H1 (cell line): ENCODE measurements at regions not wholly inside any gene's neighbourhood (a gene's known extent, or its start where the extent isn't known, plus 50 kb on each side); places are given as distances from the start of the nearest gene placed in this dataset.
"Not testable (repeated sequence)": the region's sequence is repeated elsewhere in the genome, so short reads cannot be mapped to it uniquely, and the experiment has no call there.

Source experiments
- CTCF ChIP-seq, 3 experiments: IDR thresholded peaks; 1 replicate in 2 of 3; 2 replicates in 1 of 3; pipeline versions ENCODE4 v1.5.1 to v1.6.1; 2011; ENCODE audit warnings: low read length in 3 of 3, mild to moderate bottlenecking in 3 of 3, inconsistent platforms in 2 of 3, low read depth in 1 of 3, moderate library complexity in 1 of 3; ENCODE audit not compliant: insufficient read depth in 1 of 3; ENCODE audit errors: control extremely low read depth in 1 of 3
- FOSL1 ChIP-seq: IDR thresholded peaks from 2 replicates; pipeline ENCODE4 v1.6.1; 2011; ENCODE audit warnings: mild to moderate bottlenecking, low read depth, low read length, moderate library complexity; ENCODE audit not compliant: insufficient read depth
- MAFK ChIP-seq: IDR thresholded peaks from 2 replicates; pipeline ENCODE4 v1.6.1; 2012; ENCODE audit warnings: low read depth, mild to moderate bottlenecking, improper control_type of control experiment, low read length
- MAX ChIP-seq: IDR thresholded peaks from 2 replicates; pipeline ENCODE4 v1.6.1; 2012; ENCODE audit warnings: inconsistent platforms
- POLR2AphosphoS5 ChIP-seq: IDR thresholded peaks from 2 replicates; pipeline ENCODE4 v1.6.1; 2011; ENCODE audit warnings: low read depth, low read length
- RAD21 ChIP-seq, 2 experiments: IDR thresholded peaks in 1 of 2; conservative IDR thresholded peaks in 1 of 2; 2 replicates each; pipeline ENCODE4 v1.6.1; 2011; ENCODE audit warnings: low read depth in 2 of 2, low read length in 2 of 2, improper control_type of control experiment in 1 of 2, inconsistent platforms in 1 of 2, mild to moderate bottlenecking in 1 of 2, moderate library complexity in 1 of 2
- SIRT6 ChIP-seq: IDR thresholded peaks from one replicate; pipeline ENCODE4 v1.7.1; 2012; ENCODE audit warnings: low read length, inconsistent platforms
- TF ChIP-seq, protein P1 (sequence below): IDR thresholded peaks from 2 replicates; pipeline ENCODE4 v1.6.1; 2011; ENCODE audit warnings: low read length, improper control_type of control experiment

- TF ChIP-seq SIRT6; MAFK; POLR2AphosphoS5; RAD21 (IDR thresholded peaks at IDR 0.05 in 1 of 2, conservative IDR thresholded peaks at IDR 0.05 in 1 of 2; ENCODE audit: low read depth in 2 of 2, low read length in 2 of 2); FOSL1; MAX: not testable (repeated sequence)
- TF ChIP-seq CTCF (IDR thresholded peaks at IDR 0.05; ENCODE audit: control extremely low read depth in 1 of 3, insufficient read depth in 1 of 3, low read depth in 1 of 3, low read length in 3 of 3), result peak in 1 of 3 experiments; percentile 4; a peak in 1 of 4 replicates
- TF ChIP-seq, protein P1, sequence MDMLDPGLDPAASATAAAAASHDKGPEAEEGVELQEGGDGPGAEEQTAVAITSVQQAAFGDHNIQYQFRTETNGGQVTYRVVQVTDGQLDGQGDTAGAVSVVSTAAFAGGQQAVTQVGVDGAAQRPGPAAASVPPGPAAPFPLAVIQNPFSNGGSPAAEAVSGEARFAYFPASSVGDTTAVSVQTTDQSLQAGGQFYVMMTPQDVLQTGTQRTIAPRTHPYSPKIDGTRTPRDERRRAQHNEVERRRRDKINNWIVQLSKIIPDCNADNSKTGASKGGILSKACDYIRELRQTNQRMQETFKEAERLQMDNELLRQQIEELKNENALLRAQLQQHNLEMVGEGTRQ, result not testable (repeated sequence)
Observed at GRCh38 chr10:59043358-59043757, 133.1 kb upstream of the PHYHIPL start.
